ENCODE measurements at regions not wholly inside any gene's neighbourhood (a gene's known extent, or its start where the extent isn't known, plus 50 kb on each side); places are given as distances from the start of the nearest gene placed in this dataset.

DNA sequence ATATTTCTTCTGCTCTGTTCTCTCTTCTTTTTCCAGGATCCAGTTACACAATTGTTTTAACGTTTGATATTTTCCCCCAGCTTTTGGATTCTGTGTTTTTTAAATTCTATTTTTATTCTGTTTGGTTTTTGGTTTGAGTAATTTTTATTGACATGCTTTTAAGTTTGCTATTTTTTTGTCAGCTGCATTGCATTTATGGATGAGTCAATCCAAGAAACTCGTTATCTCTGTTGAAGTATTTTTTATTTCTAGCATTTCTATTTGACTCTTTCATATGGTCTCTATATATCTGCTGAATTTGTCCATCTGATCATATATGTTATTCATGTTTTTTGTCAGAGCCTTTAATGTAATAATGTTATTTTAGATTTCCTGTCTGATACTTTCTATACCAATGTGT is 65.6 kb downstream of the DDIT4L start:
- Histone ChIP-seq H4K20me1 (replicated peaks; ENCODE audit: control insufficient read depth, extremely low read depth, insufficient read depth, low read length) (no peaks in the 10 kb centered on the region), H3K9me1 (replicated peaks; ENCODE audit: control insufficient read depth, extremely low read depth, insufficient read depth, low read length) (no peaks in the 10 kb centered on the region), H3K9me3 (replicated peaks; ENCODE audit: control insufficient read depth, insufficient read depth, low read length) (no peaks in the 10 kb centered on the region), H3K4me2 (ENCODE audit: insufficient read depth, low read length) (no peak overlapping the region), H3K27me3 (ENCODE audit: control insufficient read depth in 2 of 2, insufficient read depth in 2 of 2, low read length in 2 of 2) (no peaks in the 10 kb centered on the region), H2AFZ (ENCODE audit: low read depth, low read length) (no peak overlapping the region), H3K27ac (ENCODE audit: insufficient read depth, low read depth, low read length) (no peak overlapping the region), H3K79me2 (ENCODE audit: control insufficient read depth, insufficient read depth, low read length) (no peaks in the 10 kb centered on the region), H3K36me3 (ENCODE audit: control insufficient read depth in 2 of 2, extremely low read depth in 1 of 2, insufficient read depth in 2 of 2, low read length in 2 of 2) (no peaks in the 10 kb centered on the region), H3K9ac (replicated peaks; ENCODE audit: extremely low read depth, insufficient read depth, low read length) (no peak overlapping the region), H3K4me3 (replicated peaks in 1 of 3; ENCODE audit: insufficient read depth in 1 of 3, low read depth in 1 of 3, low read length in 3 of 3) (no peak overlapping the region), H3K4me1 (ENCODE audit: control insufficient read depth, extremely low read depth, insufficient read depth, low read length) (no peaks in the 10 kb centered on the region)
- POLR2A ChIA-PET, result no interaction called here
- intact Hi-C loops (cut with micrococcal nuclease) (no loop called here), dilution Hi-C loops (cut with MboI; ENCODE audit: extremely low pct_ligation_motif_present, low sequenced_read_pairs) (no loop called here)
- DNase-seq (ENCODE audit: low read depth, low spot score) (no peak), FAIRE-seq (no peak)
- TF ChIP-seq FOS (IDR thresholded peaks at IDR 0.05; ENCODE audit: borderline replicate concordance, insufficient read depth, low read length), result no peak
- TF ChIP-seq POLR2AphosphoS5 (IDR thresholded peaks at IDR 0.05; ENCODE audit: insufficient read depth, low read depth, low read length), result no peak
- no peak for TF ChIP-seq EZH2 (IDR thresholded peaks at IDR 0.05; ENCODE audit: borderline replicate concordance, low read depth, low read length, severe bottlenecking)
- TF ChIP-seq POLR2A (IDR thresholded peaks at IDR 0.05; ENCODE audit: low read depth, low read length), result no peak
- TF ChIP-seq CTCF (IDR thresholded peaks at IDR 0.05; ENCODE audit: extremely low read depth in 1 of 2, insufficient read depth in 1 of 2, low read depth in 1 of 2, low read length in 2 of 2), result no peak
- no peak for TF ChIP-seq MYC (IDR thresholded peaks at IDR 0.05; ENCODE audit: low read depth, low read length)
- no peak for TF ChIP-seq GATA2 (IDR thresholded peaks at IDR 0.05; ENCODE audit: insufficient read depth, insufficient read length, low read depth, low read length)
- no peak for TF ChIP-seq MAX (IDR thresholded peaks at IDR 0.05; ENCODE audit: insufficient read depth, insufficient read length)
- no peak for TF ChIP-seq JUN (IDR thresholded peaks at IDR 0.05; ENCODE audit: borderline replicate concordance, insufficient read depth, insufficient read length, low read depth)
- CTCF ChIA-PET, result no interaction called here
- BruUV-seq (replicated peaks), result no TSS peak
